ENCODE measurements at regions not wholly inside any gene's neighbourhood (a gene's known extent, or its start where the extent isn't known, plus 50 kb on each side); places are given as distances from the start of the nearest gene placed in this dataset.
"Not testable (repeated sequence)": the region's sequence is repeated elsewhere in the genome, so short reads cannot be mapped to it uniquely, and the experiment has no call there.

GRCh38 chr18:10321576-10321975 lies 132.9 kb upstream of the APCDD1 start:
- no peak for DNase-seq

DNA sequence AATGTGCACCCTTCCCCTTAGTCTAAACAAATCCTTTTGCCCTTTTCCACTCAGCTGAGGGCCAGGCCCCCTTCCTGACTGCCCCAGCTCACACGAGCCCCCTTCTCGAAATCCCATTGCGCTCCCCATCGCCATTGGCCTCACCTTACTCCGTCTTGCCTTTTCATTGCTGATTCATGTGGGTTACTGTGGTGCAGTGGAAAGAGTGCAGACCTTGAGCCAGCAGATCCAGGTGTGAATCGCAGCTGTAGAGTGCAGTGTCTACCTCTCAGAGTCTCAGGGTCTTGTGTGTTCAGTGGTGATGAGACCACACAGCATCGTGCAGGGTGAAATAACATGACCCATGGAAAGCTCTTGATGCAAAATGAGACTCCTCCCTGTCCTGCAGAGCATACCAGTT lies 132.4 kb upstream of the APCDD1 start:
- DNase-seq, result no peak

DNA sequence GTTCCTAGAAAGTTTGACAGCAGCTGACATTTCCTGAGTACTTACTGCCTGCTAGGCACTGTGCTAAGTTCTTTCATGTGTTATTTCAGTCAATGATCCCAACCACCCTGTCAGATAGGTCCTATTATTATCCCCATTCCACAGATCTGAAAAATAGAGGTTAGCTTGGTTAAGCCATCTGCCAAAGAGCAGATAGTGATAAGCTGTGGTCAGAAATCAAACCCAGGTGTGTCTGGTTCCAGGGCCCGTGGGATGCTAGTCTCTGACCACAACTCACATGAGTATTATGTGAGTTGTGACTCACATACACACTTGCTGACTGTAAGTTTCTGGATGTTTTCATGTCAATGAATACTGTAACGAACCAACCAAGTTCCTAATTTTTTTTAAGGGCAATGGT lies 132.0 kb upstream of the APCDD1 start:
- no peak for DNase-seq

DNA sequence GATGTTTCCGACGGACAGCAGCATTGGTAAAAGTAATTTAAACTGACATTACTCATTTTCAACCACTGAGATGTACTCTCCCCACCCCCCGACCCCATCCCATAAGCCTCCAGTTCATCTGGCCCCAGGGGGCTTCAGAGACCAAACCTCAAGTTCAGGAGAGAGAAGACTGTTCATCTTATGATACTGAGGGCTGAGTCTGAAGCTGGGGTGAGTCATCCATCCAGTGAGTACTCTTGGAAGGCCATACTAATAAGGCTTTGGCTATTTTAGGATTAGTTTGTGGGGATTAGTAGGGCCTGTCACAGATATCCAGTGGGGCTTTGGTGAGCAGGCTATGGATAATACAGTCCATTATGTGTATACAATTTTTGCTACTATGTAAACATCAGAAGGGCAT lies 125.3 kb upstream of the APCDD1 start:
- DNase-seq, result no peak

- no peak for DNase-seq
Observed at GRCh38 chr18:10330428-10330827, 124.0 kb upstream of the APCDD1 start.

DNA sequence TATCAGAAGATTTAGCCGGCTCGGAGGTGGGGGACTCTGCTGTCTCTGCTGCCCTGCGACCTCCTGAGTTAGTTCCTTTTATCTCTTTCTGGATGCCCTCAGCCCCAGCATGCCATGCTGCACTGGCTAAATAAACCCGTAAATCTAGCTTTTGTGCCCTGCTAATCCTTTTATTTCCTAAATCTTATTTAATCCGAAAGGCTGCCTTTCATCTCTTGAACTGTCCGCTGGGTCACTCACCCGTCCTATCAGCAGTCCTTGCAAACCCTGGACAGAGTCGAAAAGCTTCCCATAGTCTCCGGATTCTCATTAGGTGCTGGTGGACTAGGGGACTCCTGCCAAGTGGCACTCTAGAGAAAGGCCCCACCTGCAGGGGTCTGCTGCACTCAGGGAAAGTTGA lies 122.0 kb upstream of the APCDD1 start:
- no peak for DNase-seq

DNA sequence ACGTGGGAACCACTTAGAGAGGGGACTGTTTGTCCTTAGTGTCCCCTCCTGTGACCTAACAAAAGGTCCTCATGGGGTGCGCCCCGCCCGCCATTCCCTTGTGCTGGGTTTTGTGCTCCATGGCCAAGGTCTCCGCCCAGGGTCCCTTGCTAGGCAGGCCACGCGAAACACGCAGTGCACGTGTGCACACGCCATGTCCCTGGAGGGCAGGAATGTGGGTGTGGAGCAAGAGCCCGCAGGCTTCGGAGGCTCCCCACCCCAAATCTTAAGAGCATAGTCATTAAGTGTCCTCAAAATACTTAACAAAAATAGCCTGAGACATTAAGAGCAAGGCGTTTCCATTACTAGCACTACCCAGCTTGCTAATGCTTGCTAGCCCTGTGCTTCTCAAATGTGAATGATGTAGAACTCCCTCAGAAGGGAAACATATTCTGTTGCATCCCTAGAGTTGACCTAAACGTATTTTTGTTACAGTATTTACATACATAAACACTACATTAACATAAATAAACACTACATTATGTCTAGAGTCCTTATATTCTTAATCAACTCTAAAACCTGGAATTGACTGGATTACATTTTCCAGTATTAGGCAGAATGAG lies 117.6 kb upstream of the APCDD1 start:
- DNase-seq, result no peak

DNA sequence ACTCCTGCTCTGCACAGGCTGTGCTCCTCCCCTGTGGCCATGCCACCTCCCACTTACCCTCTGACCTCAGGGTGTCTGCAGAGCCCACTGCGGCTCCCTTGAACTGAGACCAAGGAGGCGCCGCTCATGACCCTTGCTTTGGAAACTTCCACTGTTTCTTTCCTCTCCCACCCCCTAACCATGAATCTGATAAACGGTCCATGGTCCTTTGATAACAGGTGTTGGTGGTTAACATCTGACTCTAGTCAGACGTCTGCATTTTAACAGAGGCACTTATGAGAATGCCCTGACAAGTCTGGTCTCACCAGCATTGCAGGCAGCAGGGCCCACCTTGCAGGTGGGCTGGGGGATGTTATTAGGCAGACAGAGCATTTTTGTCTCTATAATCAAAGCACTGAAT lies 113.6 kb upstream of the APCDD1 start:
- DNase-seq, result no peak

DNA sequence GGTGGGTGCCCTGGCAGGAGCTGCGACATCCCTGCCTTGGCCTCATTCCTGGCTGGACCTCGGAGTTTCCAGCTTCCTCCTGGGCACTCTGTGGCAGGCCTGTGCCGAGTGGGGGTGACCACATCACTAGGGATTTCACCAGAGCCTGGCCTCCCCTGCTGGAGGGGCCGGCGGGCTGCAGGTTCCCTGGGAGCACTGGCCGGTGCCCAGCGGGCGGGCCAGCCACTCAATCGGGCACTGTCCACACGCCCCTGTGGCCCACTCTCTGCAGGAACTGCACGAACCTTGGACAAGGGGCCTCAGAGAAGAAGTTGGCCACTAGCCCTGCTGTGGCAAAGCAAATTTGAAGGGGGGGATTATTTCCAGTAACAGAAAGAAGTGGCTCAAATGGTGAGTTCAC lies 110.7 kb upstream of the APCDD1 start:
- peak; percentile 76 for DNase-seq

- no peak for DNase-seq
Observed at GRCh38 chr18:10346749-10347415, 107.6 kb upstream of the APCDD1 start.

- DNase-seq, result no peak
Observed at GRCh38 chr18:10349561-10349960, 104.9 kb upstream of the APCDD1 start.

- DNase-seq, result no peak
Observed at GRCh38 chr18:10350661-10351060, 103.8 kb upstream of the APCDD1 start.

- no peak for DNase-seq
Observed at GRCh38 chr18:10351219-10351818, 103.1 kb upstream of the APCDD1 start.

DNA sequence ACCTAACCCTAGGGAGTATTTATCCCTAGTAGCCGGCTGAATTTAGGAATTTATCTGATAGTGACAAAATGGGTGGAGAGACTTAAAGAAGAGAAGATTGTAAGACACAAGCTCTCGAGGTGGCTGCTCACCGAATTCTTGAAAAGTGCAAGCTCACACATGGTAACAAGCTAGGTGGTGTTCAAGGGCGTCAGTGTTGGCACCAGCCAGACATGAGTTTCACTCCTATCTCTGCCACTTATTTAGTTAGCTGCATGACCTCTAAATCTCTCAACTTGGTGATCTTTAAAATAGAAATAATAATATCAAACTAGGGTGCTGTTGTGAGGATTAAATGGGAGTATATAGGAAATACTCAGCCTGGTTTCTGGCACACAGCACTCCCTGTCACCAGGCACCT lies 102.6 kb upstream of the APCDD1 start:
- DNase-seq, result no peak

GRCh38 chr18:10352671-10353070 lies 101.8 kb upstream of the APCDD1 start:
- no peak for DNase-seq

DNA sequence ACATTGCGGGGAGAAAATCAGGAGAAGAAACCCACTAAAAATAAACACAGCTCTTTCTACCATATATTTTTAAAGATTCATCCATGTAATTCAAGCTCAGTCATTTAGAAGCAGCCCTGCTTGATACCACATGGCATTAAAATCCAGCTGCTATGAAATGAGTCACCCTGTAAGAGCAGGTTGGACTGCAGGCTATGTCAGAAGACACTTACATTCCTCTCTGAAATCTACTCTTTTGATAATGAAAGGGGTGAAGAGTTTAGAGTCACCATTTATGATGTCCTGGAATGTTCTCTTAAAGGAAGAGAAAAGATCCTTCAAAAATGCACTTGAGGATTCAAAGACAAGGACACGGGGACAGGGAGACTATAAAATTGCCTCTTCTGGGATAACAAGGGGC lies 100.6 kb upstream of the APCDD1 start:
- no peak for DNase-seq

GRCh38 chr18:10354241-10354811 lies 100.1 kb upstream of the APCDD1 start:
- DNase-seq, result no peak

DNA sequence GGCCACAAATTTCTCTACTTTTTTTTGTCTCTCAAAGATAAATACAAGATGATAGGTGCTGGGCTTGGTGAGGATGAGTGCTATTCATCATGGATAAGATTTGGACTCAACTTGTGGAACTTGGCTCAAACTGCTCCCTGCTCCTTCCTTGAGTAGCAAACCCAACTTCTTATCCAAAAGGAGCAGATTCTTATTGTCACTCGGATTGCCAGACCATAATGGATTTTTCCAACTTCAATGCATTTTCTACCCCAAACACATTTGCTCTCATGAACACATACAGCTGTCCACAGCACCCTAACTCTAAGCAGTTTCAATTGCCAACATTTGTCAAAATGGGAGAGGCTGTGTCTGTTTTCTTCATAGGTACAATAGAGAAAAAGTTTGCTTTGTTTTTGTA lies 99.5 kb upstream of the APCDD1 start:
- DNase-seq, result no peak

DNA sequence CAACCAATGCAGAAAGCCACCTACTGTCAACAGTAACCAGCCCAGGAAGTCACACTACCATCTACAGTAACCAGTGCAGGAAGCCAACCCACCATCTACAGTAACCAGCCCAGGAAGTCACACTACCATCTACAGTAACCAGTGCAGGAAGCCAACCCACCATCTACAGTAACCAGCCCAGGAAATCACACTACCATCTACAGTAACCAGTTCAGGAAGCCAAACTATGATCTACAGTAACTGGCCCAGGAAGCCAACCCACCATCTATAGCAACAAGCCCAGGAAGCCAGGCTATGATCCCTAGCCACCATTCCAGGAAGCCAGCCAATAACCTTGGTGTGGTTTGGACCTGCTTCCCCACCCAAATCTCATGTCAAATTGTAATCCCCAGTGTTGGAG lies 97.4 kb upstream of the APCDD1 start:
- not testable (repeated sequence) for DNase-seq

GRCh38 chr18:10361660-10362059 lies 92.8 kb upstream of the APCDD1 start:
- DNase-seq, result no peak

DNA sequence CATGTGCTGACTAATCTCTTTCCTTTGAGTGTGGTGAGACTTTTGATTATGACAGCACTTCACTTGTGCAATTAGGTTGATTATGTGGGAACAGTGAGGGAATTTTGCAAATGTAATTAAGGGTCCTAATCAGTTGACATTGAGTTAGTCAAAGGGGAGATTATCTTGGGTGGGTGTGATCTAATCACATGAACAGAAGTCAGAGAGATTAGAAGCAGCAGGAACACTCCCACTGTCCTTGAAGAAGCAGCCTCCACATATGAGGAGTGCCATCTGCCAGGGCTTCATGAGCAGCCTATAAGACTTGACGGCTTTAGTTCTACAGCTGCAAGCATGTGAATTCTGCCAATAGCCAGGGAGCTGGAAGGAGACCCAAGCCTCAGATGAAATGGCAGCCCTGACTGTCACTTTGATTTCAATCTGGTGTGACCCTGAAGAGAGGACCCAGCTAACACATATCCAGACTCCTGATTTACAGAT lies 89.4 kb upstream of the APCDD1 start:
- DNase-seq, result no peak

DNA sequence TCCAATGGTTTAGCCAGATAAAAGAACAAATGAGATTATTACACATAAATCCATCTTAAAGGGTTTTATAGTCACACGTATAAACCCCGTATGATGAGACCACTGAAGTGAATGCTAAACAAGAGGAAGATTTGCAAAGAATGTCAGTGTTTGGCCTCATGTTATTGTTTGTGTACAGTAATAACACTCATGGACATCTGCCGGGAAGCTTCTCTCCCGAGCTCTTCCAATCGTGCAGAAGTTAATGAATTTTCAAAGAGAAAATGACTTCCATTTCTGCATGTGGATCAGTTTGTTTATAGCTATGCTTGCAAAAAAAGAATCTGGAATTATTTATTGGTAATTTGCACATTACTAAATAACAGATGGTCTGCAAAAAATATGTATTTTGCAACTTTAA lies 88.5 kb upstream of the APCDD1 start:
- no peak for DNase-seq

- no peak for DNase-seq
Observed at GRCh38 chr18:10367836-10368235, 86.6 kb upstream of the APCDD1 start.
